Type B pancreatic cell (in vitro differentiated cells): ENCODE measurements at regions not wholly inside any gene's neighbourhood (a gene's known extent, or its start where the extent isn't known, plus 50 kb on each side); places are given as distances from the start of the nearest gene placed in this dataset.

Experiments
- DNase-seq: peaks from one replicate; pipeline ENCODE4 v3.0.0; 2021; ENCODE audit warnings: mixed read lengths; ENCODE audit not compliant: unreplicated experiment; ENCODE audit errors: extremely low spot score
- H3K27ac Mint-ChIP-seq: 2 replicates; pipeline ENCODE4 v1.8.0; 2021; ENCODE audit warnings: mild to moderate bottlenecking, mixed read lengths
- H3K27me3 Mint-ChIP-seq: 2 replicates; pipeline ENCODE4 v1.8.0; 2021; ENCODE audit warnings: mixed read lengths
- H3K36me3 Mint-ChIP-seq: 2 replicates; pipeline ENCODE4 v1.8.0; 2021; ENCODE audit warnings: mixed read lengths
- H3K4me1 Mint-ChIP-seq: one replicate; pipeline ENCODE4 v1.8.0; 2021; ENCODE audit warnings: mixed read lengths; ENCODE audit not compliant: unreplicated experiment
- H3K4me3 Mint-ChIP-seq: 2 replicates; pipeline ENCODE4 v1.8.0; 2021; ENCODE audit warnings: mild to moderate bottlenecking, mixed read lengths
- H3K9me3 Mint-ChIP-seq: 2 replicates; pipeline ENCODE4 v1.8.0; 2021; ENCODE audit warnings: mixed read lengths
- TF ChIP-seq, protein P1 (sequence below): fragments of 200-600 bp; sonication (generic); conservative IDR thresholded peaks from 2 replicates; pipeline ENCODE4 v1.5.0; 2021; ENCODE audit warnings: antibody characterized with exemption, mild to moderate bottlenecking

GRCh38 chr3:182738583-182739411, 54.5 kb upstream of the ATP11B start:
- Mint-ChIP-seq H3K27ac (peak overlapping the region; percentile 98), H3K36me3 (no peaks in the 10 kb centered on the region), H3K4me1 (peaks cover 26% of the 10 kb centered on the region), H3K27me3 (peaks cover 3% of the 10 kb centered on the region), H3K9me3 (peaks cover 5% of the 10 kb centered on the region), H3K4me3 (peak overlapping the region; percentile 78)
- TF ChIP-seq, protein P1, sequence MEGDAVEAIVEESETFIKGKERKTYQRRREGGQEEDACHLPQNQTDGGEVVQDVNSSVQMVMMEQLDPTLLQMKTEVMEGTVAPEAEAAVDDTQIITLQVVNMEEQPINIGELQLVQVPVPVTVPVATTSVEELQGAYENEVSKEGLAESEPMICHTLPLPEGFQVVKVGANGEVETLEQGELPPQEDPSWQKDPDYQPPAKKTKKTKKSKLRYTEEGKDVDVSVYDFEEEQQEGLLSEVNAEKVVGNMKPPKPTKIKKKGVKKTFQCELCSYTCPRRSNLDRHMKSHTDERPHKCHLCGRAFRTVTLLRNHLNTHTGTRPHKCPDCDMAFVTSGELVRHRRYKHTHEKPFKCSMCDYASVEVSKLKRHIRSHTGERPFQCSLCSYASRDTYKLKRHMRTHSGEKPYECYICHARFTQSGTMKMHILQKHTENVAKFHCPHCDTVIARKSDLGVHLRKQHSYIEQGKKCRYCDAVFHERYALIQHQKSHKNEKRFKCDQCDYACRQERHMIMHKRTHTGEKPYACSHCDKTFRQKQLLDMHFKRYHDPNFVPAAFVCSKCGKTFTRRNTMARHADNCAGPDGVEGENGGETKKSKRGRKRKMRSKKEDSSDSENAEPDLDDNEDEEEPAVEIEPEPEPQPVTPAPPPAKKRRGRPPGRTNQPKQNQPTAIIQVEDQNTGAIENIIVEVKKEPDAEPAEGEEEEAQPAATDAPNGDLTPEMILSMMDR = no peak
- no peak for DNase-seq

GRCh38 chr3:182739619-182740018, 53.7 kb upstream of the ATP11B start:
- no peak for DNase-seq
- Mint-ChIP-seq H3K27me3 (peaks cover 3% of the 10 kb centered on the region), H3K36me3 (no peaks in the 10 kb centered on the region), H3K4me3 (peak overlapping the region; percentile 78), H3K4me1 (peaks cover 26% of the 10 kb centered on the region), H3K9me3 (peaks cover 5% of the 10 kb centered on the region), H3K27ac (peak overlapping the region; percentile 98)
- TF ChIP-seq, protein P1 = no peak

DNA sequence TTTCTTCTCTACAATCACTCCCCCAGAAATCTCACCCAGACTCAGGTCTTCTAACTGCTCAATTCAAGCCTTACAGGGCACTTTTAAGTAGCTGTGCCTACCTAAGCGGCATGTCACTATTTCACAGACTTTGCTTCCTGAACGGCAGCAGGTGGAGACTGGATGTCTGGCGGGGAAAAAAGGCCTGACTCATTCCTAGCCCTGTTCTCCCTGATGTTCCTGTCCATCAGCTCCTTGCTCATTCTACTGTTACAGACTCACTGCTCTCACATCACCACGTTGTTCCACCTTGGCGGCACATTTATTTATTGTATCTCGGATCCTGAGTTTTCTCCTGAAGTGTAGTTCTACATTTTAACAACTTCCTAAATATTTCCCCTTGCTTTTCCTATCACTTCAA, 52.6 kb upstream of the ATP11B start:
- Mint-ChIP-seq H3K27ac (peak overlapping the region; percentile 98), H3K27me3 (peaks cover 3% of the 10 kb centered on the region), H3K4me3 (peak overlapping the region; percentile 78), H3K4me1 (peaks cover 26% of the 10 kb centered on the region), H3K36me3 (no peaks in the 10 kb centered on the region), H3K9me3 (peaks cover 5% of the 10 kb centered on the region)
- TF ChIP-seq, protein P1 = no peak
- no peak for DNase-seq

- H3K27ac Mint-ChIP-seq = peak overlapping the region; percentile 98
- H3K4me1 Mint-ChIP-seq = peaks cover 26% of the 10 kb centered on the region
- peak overlapping the region; percentile 78 for H3K4me3 Mint-ChIP-seq
- peaks cover 3% of the 10 kb centered on the region for H3K27me3 Mint-ChIP-seq
- TF ChIP-seq, protein P1 = no peak
- H3K36me3 Mint-ChIP-seq = no peaks in the 10 kb centered on the region
- no peak for DNase-seq
- H3K9me3 Mint-ChIP-seq = peaks cover 5% of the 10 kb centered on the region
These were observed 52.1 kb upstream of the ATP11B start for GRCh38 chr3:182741214-182741613.
